Body of pancreas (tissue), 4 donors: ENCODE measurements at regions not wholly inside any gene's neighbourhood (a gene's known extent, or its start where the extent isn't known, plus 50 kb on each side); places are given as distances from the start of the nearest gene placed in this dataset.

Source experiments
- ATAC-seq: fragments of 150-250 bp; one replicate; pipeline ENCODE4 v1.9.1; 2016
- DNase-seq, 4 donors: peaks; one replicate each; pipeline ENCODE4 v3.0.0-alpha.2; 2019
- H3K27ac ChIP-seq, 4 donors: fragments of 200-600 bp; sonication (generic); 1 replicate in 3 of 4; 2 replicates in 1 of 4; pipeline versions ENCODE4 v1.5.1 to v1.6.1; 2016 to 2019; ENCODE audit warnings: mild to moderate bottlenecking in 1 of 4, mixed read lengths in 1 of 4, moderate library complexity in 1 of 4
- H3K27me3 ChIP-seq, 2 donors: fragments of 200-600 bp; sonication (generic); one replicate each; pipeline ENCODE4 v1.6.0; 2016; ENCODE audit warnings: mild to moderate bottlenecking in 1 of 2
- H3K36me3 ChIP-seq, 2 donors: fragments of 200-600 bp; sonication (generic); replicated peaks in 1 of 2; 2 replicates each; pipeline ENCODE4 v1.5.1; 2016; ENCODE audit warnings: low read depth in 2 of 2; ENCODE audit not compliant: insufficient read depth in 1 of 2
- H3K4me1 ChIP-seq: fragments of 200-600 bp; sonication (generic); one replicate; pipeline ENCODE4 v1.6.0; 2016
- H3K4me3 ChIP-seq, 2 donors: fragments of 200-600 bp; sonication (generic); 1 replicate in 1 of 2; 2 replicates in 1 of 2; pipeline ENCODE4 v1.5.1; 2016 to 2019
- H3K9me3 ChIP-seq, 3 donors: fragments of 200-600 bp; sonication (generic); 1 replicate in 2 of 3; 2 replicates in 1 of 3; pipeline ENCODE4 v1.5.1; 2016
- POLR2A ChIP-seq, 3 donors: fragments of 450-650 bp; IDR thresholded peaks; one replicate each; pipeline ENCODE4 v1.6.1; 2016; ENCODE audit warnings: antibody characterized with exemption in 3 of 3, mild to moderate bottlenecking in 2 of 3
- WGBS, 2 donors: methylation state at CpG; one replicate each; pipeline ENCODE4 v1.1.5; 2017; 5-methylcytosine and 5-hydroxymethylcytosine counted together
- intact Hi-C: fragments of 100-400 bp; cut with DNase I; formaldehyde crosslinking; loops from one replicate; pipeline ENCODE4 v1.15.1; 2023
- TF ChIP-seq, protein P1 (sequence below), 7 experiments: fragments of 450-650 bp in 4 of 7; fragments of 200-600 bp in 3 of 7; sonication (generic) in 3 of 7; IDR thresholded peaks; one replicate each; pipeline ENCODE4 v1.5.1; 2016 to 2019; ENCODE audit warnings: antibody characterized with exemption in 7 of 7

- TF ChIP-seq POLR2A (IDR thresholded peaks at IDR 0.05), result no peak
- TF ChIP-seq, protein P1, sequence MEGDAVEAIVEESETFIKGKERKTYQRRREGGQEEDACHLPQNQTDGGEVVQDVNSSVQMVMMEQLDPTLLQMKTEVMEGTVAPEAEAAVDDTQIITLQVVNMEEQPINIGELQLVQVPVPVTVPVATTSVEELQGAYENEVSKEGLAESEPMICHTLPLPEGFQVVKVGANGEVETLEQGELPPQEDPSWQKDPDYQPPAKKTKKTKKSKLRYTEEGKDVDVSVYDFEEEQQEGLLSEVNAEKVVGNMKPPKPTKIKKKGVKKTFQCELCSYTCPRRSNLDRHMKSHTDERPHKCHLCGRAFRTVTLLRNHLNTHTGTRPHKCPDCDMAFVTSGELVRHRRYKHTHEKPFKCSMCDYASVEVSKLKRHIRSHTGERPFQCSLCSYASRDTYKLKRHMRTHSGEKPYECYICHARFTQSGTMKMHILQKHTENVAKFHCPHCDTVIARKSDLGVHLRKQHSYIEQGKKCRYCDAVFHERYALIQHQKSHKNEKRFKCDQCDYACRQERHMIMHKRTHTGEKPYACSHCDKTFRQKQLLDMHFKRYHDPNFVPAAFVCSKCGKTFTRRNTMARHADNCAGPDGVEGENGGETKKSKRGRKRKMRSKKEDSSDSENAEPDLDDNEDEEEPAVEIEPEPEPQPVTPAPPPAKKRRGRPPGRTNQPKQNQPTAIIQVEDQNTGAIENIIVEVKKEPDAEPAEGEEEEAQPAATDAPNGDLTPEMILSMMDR (IDR thresholded peaks at IDR 0.05), result no peak
These were observed 54.0 kb downstream of the MAP10 start for GRCh38 chr1:232859216-232859615.

DNA sequence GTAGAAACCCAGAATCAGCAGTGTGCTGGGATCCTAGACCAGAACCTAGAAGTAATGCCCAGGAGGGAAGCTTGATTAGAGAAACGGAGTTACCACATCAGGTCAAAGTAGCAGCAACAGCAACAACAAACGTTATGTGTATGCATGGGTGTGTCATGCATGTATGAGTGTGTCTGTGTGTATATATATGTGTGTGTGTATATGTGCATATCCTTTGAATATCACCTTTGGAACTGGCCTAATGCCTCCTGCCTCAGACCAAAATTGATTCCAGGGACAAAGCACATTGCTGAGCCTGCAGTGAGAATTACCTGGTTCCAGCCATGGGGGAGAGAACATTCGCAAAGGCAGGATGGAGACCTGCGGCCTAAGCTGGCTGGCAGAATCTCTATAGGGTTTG, 55.9 kb downstream of the MAP10 start:
- intact Hi-C loops, result no loop called here
- DNase-seq (no peak), ATAC-seq (no peak)
- TF ChIP-seq, protein P1 (IDR thresholded peaks at IDR 0.05), result no peak
- TF ChIP-seq POLR2A (IDR thresholded peaks at IDR 0.05), result no peak
- WGBS, 2 donors, result 70 to 72% methylated on average over 4 of the region's 4 CpGs
- Histone ChIP-seq H3K9me3 (no peaks in the 10 kb centered on the region), H3K27me3 (no peaks in the 10 kb centered on the region), H3K27ac (no peak overlapping the region), H3K4me1 (no peaks in the 10 kb centered on the region), H3K36me3 (no peaks in the 10 kb centered on the region), H3K4me3 (no peak overlapping the region)

More at GRCh38 chr1:232859216-232859615, 54.0 kb downstream of the MAP10 start:
- no peaks in the 10 kb centered on the region for H3K36me3 ChIP-seq
- intact Hi-C loops, result no loop called here
- DNase-seq (no peak), ATAC-seq (no peak)
- no peaks in the 10 kb centered on the region for H3K27me3 ChIP-seq
- no peak overlapping the region for H3K4me3 ChIP-seq
- 72 to 80% methylated on average over 2 of the region's 2 CpGs for WGBS, 2 donors
- H3K9me3 ChIP-seq, result no peaks in the 10 kb centered on the region
- H3K27ac ChIP-seq, result no peak overlapping the region
- H3K4me1 ChIP-seq, result no peaks in the 10 kb centered on the region

GRCh38 chr1:232863544-232864275, 58.5 kb downstream of the MAP10 start:
- intact Hi-C loops, result no loop called here
- no peak for TF ChIP-seq POLR2A (IDR thresholded peaks at IDR 0.05)
- TF ChIP-seq, protein P1 (IDR thresholded peaks at IDR 0.05), result no peak
- no peaks in the 10 kb centered on the region for H3K36me3 ChIP-seq
- H3K9me3 ChIP-seq, result no peaks in the 10 kb centered on the region
- H3K27me3 ChIP-seq, result no peaks in the 10 kb centered on the region
- ATAC-seq, result no peak
- no peak overlapping the region for H3K27ac ChIP-seq
- H3K4me3 ChIP-seq, result no peak overlapping the region
- no peak for DNase-seq
- WGBS, 2 donors, result 81 to 82% methylated on average over 10 of the region's 10 CpGs
- H3K4me1 ChIP-seq, result no peaks in the 10 kb centered on the region

- intact Hi-C loops, result no loop called here
- Histone ChIP-seq H3K36me3 (no peaks in the 10 kb centered on the region), H3K27ac (no peak overlapping the region), H3K4me3 (no peak overlapping the region), H3K27me3 (no peaks in the 10 kb centered on the region), H3K4me1 (no peaks in the 10 kb centered on the region), H3K9me3 (no peaks in the 10 kb centered on the region)
- no peak for TF ChIP-seq POLR2A (IDR thresholded peaks at IDR 0.05)
- TF ChIP-seq, protein P1 (IDR thresholded peaks at IDR 0.05), result no peak
- DNase-seq (no peak), ATAC-seq (no peak)
- 70 to 73% methylated on average over 9 of the region's 9 CpGs for WGBS, 2 donors
These were observed 60.1 kb downstream of the MAP10 start for GRCh38 chr1:232865102-232865931.
